Left forelimb (tissue), 1 donor: ENCODE measurements at regions not wholly inside any gene's neighbourhood (a gene's known extent, or its start where the extent isn't known, plus 50 kb on each side); places are given as distances from the start of the nearest gene placed in this dataset.
"Not testable (repeated sequence)": the region's sequence is repeated elsewhere in the genome, so short reads cannot be mapped to it uniquely, and the experiment has no call there.

Experiments
- DNase-seq: peaks from one replicate; pipeline ENCODE4 v3.0.0-alpha.2; 2018; ENCODE audit warnings: low spot score

DNA sequence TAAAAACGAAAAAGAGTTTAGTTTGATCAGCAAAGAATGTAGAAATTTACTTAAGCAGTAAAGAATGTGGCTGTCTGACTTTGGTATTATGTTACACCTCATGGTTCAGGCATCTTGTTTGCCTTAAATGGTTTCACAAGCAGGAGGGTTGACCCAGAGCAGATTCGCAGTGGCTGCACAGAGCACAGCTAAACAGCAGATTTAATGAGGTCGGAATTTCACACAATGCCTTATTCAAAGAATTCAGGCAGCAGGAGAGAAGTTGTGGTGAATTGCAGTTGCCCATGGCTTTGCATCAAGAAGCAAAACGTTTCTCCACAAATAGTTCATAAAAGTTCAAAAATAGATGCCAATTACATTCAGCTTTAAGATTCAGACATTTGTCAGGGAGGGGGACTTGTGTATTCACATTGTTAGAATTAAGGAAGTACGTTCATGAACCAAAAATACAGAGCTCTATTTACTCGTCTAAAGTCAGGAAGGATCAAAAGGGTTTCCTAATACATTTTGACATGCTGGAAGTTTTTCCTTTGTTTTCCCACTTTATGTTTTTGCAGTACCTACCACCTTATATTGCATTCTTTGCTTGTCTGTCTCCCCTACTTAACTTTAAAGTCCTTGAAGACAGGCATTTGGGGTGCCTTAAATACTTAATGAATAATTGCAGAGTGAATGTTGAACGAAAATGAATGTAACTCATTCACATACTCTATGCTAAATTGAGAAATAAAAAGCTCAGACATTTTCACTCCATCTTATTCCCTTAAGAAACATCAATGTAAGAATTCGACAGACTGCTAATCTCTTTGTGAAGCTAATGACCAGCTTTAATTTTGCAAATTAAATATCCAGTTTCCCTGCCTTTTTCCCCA is 1163.6 kb upstream of the CITED2 start:
- no peak for DNase-seq

- DNase-seq: no peak
These were observed 1162.8 kb upstream of the CITED2 start for GRCh38 chr6:140537211-140537610.

- no peak for DNase-seq
These were observed 1161.1 kb upstream of the CITED2 start for GRCh38 chr6:140535511-140535910.

DNA sequence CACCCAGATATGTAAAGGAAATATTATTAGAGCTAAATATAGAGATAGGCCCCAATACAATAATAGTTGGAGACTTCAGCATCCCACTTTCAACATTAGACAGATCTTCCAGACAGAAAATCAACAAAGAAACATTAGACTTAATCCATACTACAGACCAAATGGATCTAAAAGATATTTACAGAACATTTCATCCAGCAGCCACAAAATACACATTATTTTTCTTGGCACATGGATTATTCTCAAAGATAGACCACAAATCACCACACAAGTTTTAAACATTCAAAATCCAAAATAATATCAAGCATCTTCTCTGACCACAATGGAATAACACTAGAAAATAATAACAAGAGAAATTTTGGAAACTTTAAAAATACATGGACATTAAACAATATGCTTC is 1159.1 kb upstream of the CITED2 start:
- no peak for DNase-seq

DNA sequence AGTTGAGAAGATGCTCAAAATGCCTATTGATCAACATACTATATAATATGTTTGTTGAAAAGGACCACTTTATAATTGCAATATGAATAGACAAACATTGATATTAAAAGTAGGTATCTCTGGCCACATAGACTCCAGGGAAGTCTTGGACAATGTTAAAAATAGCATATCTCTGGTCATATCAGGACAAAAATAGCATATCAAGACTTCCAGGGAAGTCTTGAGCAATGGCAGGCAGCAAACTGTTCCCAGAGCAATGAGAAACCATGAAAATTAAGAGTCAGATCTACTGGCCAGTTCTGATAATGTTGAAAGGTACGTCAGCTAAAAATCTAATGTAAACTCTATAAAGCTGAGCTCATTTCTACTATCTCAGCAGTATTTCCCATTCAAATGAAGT is 1130.3 kb upstream of the CITED2 start:
- no peak for DNase-seq

DNA sequence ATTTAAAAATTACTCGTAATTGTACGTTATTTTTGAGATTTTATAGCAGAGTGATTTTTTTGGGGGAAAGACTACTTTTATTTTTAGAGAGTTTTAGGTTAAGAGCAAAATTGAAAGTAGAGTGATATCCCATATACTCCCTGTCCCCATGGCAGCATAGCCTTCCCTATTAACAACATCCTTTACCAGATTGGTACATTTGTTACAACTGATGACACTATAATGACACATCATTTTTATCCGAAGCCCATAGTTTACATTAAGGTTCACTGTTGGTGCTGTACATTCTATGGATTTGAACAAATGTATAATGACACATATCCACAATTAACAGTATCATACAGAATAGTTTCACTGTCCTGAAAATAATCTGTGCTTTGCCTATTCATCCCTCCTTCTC is 1126.4 kb upstream of the CITED2 start:
- no peak for DNase-seq

DNA sequence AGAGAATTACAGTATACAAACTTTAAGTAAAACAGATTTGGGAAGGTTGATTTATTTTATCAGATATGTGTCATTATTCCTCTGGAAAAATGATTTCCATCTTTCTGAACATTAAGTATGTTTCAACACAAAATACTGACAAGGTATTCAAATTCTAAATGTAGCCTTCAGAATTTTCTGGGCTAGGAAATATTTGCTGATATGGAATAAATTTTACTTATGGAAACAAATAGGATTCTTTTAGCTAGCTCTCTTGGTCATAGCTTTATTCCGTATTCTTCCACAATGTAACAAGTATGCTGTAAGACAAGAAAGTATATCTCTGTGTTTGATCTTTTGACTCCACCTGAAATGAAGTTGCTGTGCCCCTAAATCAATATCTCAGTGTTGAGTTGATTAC is 1125.2 kb upstream of the CITED2 start:
- no peak for DNase-seq

GRCh38 chr6:140494321-140495108 is 1120.1 kb upstream of the CITED2 start:
- DNase-seq: no peak

DNA sequence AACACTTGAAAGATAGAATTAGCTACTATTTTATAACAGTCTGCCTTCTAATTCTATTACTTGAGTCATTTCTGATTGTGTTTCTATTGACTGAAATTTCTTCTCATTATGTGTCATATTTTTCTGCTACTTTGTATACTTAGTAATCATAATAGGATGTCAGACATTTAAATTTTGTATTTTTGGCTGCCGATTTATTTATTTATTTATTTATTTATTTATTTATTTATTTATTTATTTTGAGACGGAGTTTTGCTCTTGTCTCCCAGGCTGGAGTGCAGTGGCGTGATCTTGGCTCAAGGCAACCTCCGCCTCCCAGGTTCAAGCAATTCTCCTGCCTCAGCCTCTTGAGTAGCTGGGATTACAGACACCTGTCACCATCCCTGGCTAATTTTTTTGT is 1119.0 kb upstream of the CITED2 start:
- DNase-seq: not testable (repeated sequence)

GRCh38 chr6:140490081-140490480 is 1115.6 kb upstream of the CITED2 start:
- no peak for DNase-seq

GRCh38 chr6:140487586-140487985 is 1113.1 kb upstream of the CITED2 start:
- DNase-seq: no peak

DNA sequence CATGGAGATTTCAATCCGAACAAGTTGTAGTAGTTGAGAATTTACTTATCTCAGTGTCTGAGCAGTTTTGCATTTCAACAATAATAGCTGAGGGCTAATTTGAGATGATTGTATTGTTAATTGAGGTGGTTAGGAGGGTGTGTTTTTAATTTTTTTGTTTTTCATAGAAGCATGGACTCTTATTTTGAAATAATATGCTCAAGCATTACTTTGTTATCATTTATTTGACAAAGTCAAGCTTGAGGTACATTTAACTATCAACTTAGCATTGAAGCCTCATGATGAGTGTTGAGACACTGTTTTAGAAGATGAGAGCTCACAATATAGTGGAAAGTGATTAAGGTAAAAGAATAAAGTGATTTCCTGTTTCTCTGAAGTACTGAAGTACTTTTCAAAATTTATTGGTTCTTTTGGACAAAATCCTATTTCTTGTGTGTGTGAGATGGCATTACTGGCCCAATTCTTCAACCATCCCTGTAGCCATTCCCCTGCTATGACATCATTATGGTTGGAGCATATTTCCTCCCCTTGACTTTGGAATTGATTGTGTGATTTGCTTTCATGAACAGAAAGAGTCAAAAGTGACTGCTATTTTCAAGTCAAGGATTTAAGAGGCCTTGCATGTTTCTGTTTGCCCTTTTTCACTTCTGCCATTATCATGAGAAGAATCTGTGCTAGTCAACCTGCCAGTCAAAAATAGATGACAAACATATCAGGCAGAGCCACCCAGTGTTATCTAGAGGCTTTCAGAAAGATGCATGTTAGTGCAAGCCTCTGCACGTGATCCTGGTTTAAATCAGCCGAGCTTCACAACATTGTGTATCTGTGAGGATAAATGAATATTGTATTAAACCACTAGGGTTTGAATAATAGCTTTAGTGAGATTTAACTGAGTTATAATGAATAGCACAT is 1112.3 kb upstream of the CITED2 start:
- no peak for DNase-seq

DNA sequence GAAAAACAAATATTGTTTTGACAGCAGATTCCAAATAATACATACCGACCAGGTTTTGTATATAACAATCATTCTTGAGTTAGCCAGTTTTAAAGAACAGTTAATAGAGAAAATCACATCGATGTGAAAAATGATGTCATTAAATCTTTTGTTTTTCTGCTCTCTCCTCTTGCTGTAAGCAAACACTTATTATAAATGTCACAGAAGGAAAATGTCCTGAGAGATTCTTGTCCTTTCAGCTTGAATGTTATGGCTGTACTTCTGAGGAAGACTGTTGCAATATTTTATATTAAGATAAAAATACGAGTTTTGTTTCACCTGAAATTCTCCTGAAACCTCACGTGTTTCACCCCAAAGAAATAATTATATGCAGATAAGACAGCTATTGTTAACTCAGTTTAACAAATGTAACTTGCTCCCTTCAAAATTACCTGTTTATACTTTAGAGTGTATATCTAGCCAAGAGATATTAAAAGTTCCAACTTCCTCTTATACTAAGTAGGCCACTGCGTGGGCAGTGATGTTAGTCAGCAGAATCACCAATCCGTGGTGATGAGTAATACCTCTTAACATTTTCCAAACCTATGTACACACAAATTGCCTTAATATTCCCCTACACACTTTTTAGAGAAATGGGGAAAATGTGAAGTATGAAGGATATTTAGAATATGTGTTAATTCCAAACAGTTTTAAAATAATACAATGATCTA is 1111.4 kb upstream of the CITED2 start:
- DNase-seq: no peak

DNA sequence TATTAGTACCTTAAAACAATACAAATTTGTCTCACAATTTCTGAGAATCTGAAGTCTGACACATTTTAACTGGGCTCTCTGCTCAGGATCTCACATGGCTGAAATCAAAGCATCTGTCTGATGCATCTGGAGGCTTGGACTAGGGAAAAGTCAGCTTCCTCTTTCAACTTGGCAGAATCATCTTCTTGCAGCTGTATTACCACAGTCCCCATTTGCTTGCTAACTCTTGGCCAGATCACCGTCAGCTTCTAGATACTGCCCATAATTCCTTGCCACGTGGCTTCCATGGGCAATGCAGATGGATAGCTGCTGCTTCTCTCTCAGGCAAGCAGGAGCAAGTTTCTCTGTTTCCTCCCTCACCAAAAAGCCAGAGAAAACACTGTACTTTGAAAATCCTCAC is 1106.4 kb upstream of the CITED2 start:
- DNase-seq: no peak

DNA sequence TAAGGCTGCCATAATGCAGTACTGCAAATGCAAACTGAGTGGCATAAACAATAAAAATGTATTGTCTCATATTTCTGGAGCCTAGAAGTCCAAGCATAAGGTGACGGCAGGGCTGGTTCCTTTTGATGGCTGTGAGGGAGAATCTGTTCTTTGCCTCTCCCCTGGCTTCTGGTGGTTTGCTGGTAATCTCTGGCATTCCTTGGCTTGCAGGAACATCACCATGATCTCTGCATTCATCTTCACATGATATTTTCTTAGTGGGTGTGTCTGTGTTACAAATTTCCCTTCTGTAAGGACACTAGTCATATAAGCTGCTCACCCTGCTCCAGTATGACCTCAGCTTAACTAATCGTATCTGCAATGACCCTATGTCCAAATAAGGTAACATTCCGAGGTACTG is 1104.2 kb upstream of the CITED2 start:
- DNase-seq: no peak

DNA sequence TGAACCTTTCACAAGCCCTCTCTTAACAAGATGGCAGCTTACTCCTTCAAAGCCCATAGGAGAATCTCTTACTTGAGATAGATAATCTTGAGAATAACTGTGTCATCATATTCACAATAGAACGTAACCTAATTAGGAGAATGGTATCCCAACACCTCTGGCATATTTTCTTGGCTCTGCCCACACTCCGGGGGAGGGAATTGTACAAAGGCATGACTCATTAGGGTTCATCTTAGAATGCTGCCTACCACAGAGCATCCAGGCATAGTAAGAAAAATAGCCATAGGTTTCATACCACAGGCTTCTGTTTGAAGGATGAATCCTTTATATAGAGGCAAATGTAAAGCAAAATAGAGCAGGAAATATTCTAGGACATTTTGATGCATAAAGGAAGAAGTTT is 1100.6 kb upstream of the CITED2 start:
- DNase-seq: no peak

GRCh38 chr6:140464720-140465119 is 1090.3 kb upstream of the CITED2 start:
- DNase-seq: no peak

- no peak for DNase-seq
These were observed 1088.9 kb upstream of the CITED2 start for GRCh38 chr6:140463312-140463710.

GRCh38 chr6:140462453-140463311 is 1088.2 kb upstream of the CITED2 start:
- no peak for DNase-seq

GRCh38 chr6:140462076-140462452 is 1087.6 kb upstream of the CITED2 start:
- no peak for DNase-seq

GRCh38 chr6:140460267-140460666 is 1085.8 kb upstream of the CITED2 start:
- no peak for DNase-seq
